H9 (cell line): ENCODE measurements at regions not wholly inside any gene's neighbourhood (a gene's known extent, or its start where the extent isn't known, plus 50 kb on each side); places are given as distances from the start of the nearest gene placed in this dataset.

Experiments
- DNase-seq: peaks from one replicate; pipeline ENCODE4 v3.0.0-alpha.2; 2017
- H2AFZ ChIP-seq: one replicate; pipeline ENCODE4 v1.6.1; 2013; ENCODE audit warnings: mild to moderate bottlenecking, low read length, control low read depth, moderate library complexity
- H2AK5ac ChIP-seq: 2 replicates; pipeline ENCODE4 v1.6.1; 2013; ENCODE audit warnings: low read length, control low read depth, mixed read lengths; ENCODE audit not compliant: insufficient read length
- H2BK120ac ChIP-seq: one replicate; pipeline ENCODE4 v1.6.1; 2013; ENCODE audit warnings: low read depth, mild to moderate bottlenecking, low read length, control low read depth, inconsistent platforms; ENCODE audit not compliant: poor library complexity, severe bottlenecking
- H2BK12ac ChIP-seq: 2 replicates; pipeline ENCODE4 v1.6.1; 2013; ENCODE audit warnings: low read length, control low read depth, mixed read lengths, low read depth; ENCODE audit not compliant: insufficient read length
- H2BK15ac ChIP-seq: 2 replicates; pipeline ENCODE4 v1.6.1; 2013; ENCODE audit warnings: low read depth, low read length, control low read depth
- H2BK20ac ChIP-seq: one replicate; pipeline ENCODE4 v1.6.1; 2013; ENCODE audit warnings: low read depth, mild to moderate bottlenecking, low read length, control low read depth, inconsistent platforms; ENCODE audit not compliant: poor library complexity, severe bottlenecking
- H2BK5ac ChIP-seq: 2 replicates; pipeline ENCODE4 v1.6.1; 2013; ENCODE audit warnings: low read length, control low read depth, mixed read lengths; ENCODE audit not compliant: insufficient read length
- H3K14ac ChIP-seq: 2 replicates; pipeline ENCODE4 v1.6.1; 2013; ENCODE audit warnings: low read length, control low read depth; ENCODE audit not compliant: insufficient read depth
- H3K18ac ChIP-seq: 2 replicates; pipeline ENCODE4 v1.6.1; 2013; ENCODE audit warnings: low read depth, mild to moderate bottlenecking, mixed read lengths, low read length, control low read depth; ENCODE audit not compliant: insufficient read length
- H3K23ac ChIP-seq: 2 replicates; pipeline ENCODE4 v1.6.1; 2013; ENCODE audit warnings: low read length, control low read depth, mixed read lengths, low read depth; ENCODE audit not compliant: insufficient read length
- H3K23me2 ChIP-seq: 2 replicates; pipeline ENCODE4 v1.6.1; 2013; ENCODE audit warnings: low read depth, mild to moderate bottlenecking, mixed read lengths, low read length, control low read depth; ENCODE audit not compliant: insufficient read length, poor library complexity, severe bottlenecking
- H3K27ac ChIP-seq: 2 replicates; pipeline ENCODE4 v1.5.1; 2013; ENCODE audit warnings: low read length, control low read depth, mixed read lengths, low read depth; ENCODE audit not compliant: insufficient read length
- H3K27me3 ChIP-seq: 2 replicates; pipeline ENCODE4 v1.6.1; 2013; ENCODE audit warnings: low read length, control low read depth, inconsistent platforms; ENCODE audit not compliant: insufficient read depth
- H3K4ac ChIP-seq: 2 replicates; pipeline ENCODE4 v1.6.1; 2013; ENCODE audit warnings: low read depth, mild to moderate bottlenecking, control low read depth, inconsistent platforms, low read length, moderate library complexity
- H3K4me1 ChIP-seq: 2 replicates; pipeline ENCODE4 v1.6.1; 2013; ENCODE audit warnings: low read length, control low read depth, inconsistent platforms; ENCODE audit not compliant: insufficient read depth
- H3K4me2 ChIP-seq: 2 replicates; pipeline ENCODE4 v1.6.1; 2013; ENCODE audit warnings: low read length, control low read depth, mixed read lengths; ENCODE audit not compliant: insufficient read length, insufficient read depth
- H3K56ac ChIP-seq: 2 replicates; pipeline ENCODE4 v1.6.1; 2013; ENCODE audit warnings: low read depth, mild to moderate bottlenecking, mixed read lengths, low read length, control low read depth; ENCODE audit not compliant: insufficient read length
- H3K79me1 ChIP-seq: 2 replicates; pipeline ENCODE4 v1.6.1; 2013; ENCODE audit warnings: low read depth, mild to moderate bottlenecking, moderate library complexity, low read length, control low read depth, inconsistent platforms; ENCODE audit not compliant: insufficient read depth, poor library complexity, severe bottlenecking
- H3K79me2 ChIP-seq: 2 replicates; pipeline ENCODE4 v1.6.1; 2013; ENCODE audit warnings: low read length, control low read depth, inconsistent platforms; ENCODE audit not compliant: insufficient read depth
- H3K9ac ChIP-seq: 2 replicates; pipeline ENCODE4 v1.6.1; 2013; ENCODE audit warnings: low read length, control low read depth, mixed read lengths; ENCODE audit not compliant: insufficient read length; ENCODE audit errors: extremely low read depth
- H3K9me3 ChIP-seq: one replicate; pipeline ENCODE4 v1.6.1; 2013; ENCODE audit warnings: low read depth, low read length, inconsistent platforms; ENCODE audit not compliant: control insufficient read depth
- H3T11ph ChIP-seq: one replicate; pipeline ENCODE4 v1.6.1; 2013; ENCODE audit warnings: mild to moderate bottlenecking, low read length, control low read depth, inconsistent platforms
- H4K20me1 ChIP-seq: one replicate; pipeline ENCODE4 v1.6.1; 2013; ENCODE audit not compliant: control insufficient read depth, insufficient read length, insufficient read depth
- H4K5ac ChIP-seq: 2 replicates; pipeline ENCODE4 v1.6.1; 2013; ENCODE audit warnings: low read depth, mild to moderate bottlenecking, mixed read lengths, low read length, control low read depth; ENCODE audit not compliant: insufficient read length
- H4K8ac ChIP-seq: replicated peaks from 2 replicates; pipeline ENCODE4 v1.6.1; 2013; ENCODE audit warnings: low read length, control low read depth, mixed read lengths, low read depth; ENCODE audit not compliant: insufficient read length
- H4K91ac ChIP-seq: 2 replicates; pipeline ENCODE4 v1.6.1; 2013; ENCODE audit warnings: low read depth, mild to moderate bottlenecking, moderate library complexity, mixed read lengths, low read length, control low read depth; ENCODE audit not compliant: insufficient read length
- H3K27ac Mint-ChIP-seq, 3 experiments: 2 replicates in 2 of 3; 3 replicates in 1 of 3; pipeline ENCODE4 v1.8.0; 2020 to 2021; ENCODE audit warnings: mixed read lengths in 3 of 3, mild to moderate bottlenecking in 1 of 3, moderate library complexity in 1 of 3
- H3K27me3 Mint-ChIP-seq: 2 replicates; pipeline ENCODE4 v1.8.0; 2021; ENCODE audit warnings: low read depth, mild to moderate bottlenecking, moderate library complexity, mixed read lengths
- H3K36me3 Mint-ChIP-seq, 3 experiments: 2 replicates in 2 of 3; 3 replicates in 1 of 3; pipeline ENCODE4 v1.8.0; 2020 to 2021; ENCODE audit warnings: low read depth in 3 of 3, mixed read lengths in 3 of 3; ENCODE audit not compliant: insufficient read depth in 1 of 3
- H3K4me1 Mint-ChIP-seq, 2 experiments: 2 replicates each; pipeline ENCODE4 v1.8.0; 2020; ENCODE audit warnings: mixed read lengths in 2 of 2
- H3K4me3 Mint-ChIP-seq, 2 experiments: 2 replicates in 1 of 2; 3 replicates in 1 of 2; pipeline ENCODE4 v1.8.0; 2020 to 2021; ENCODE audit warnings: mild to moderate bottlenecking in 2 of 2, mixed read lengths in 2 of 2, moderate library complexity in 1 of 2
- H3K9me3 Mint-ChIP-seq, 2 experiments: 2 replicates in 1 of 2; 3 replicates in 1 of 2; pipeline ENCODE4 v1.8.0; 2020; ENCODE audit warnings: mild to moderate bottlenecking in 2 of 2, mixed read lengths in 2 of 2, moderate library complexity in 1 of 2
- WGBS: extraction: QIAGEN DNeasy Blood & Tissue Kit; methylation state at CpG from one replicate; pipeline ENCODE4 v1.1.7; 2013; ENCODE audit warnings: missing lambda C conversion rate, low lambda C conversion rate, mixed read lengths; ENCODE audit not compliant: insufficient read length; ENCODE audit errors: extremely low coverage; 5-methylcytosine and 5-hydroxymethylcytosine counted together
- TF ChIP-seq, protein P1 (sequence below): fragments of 200-600 bp; sonication (generic); conservative IDR thresholded peaks from 3 replicates; pipeline ENCODE4 v1.8.0; 2021; ENCODE audit warnings: antibody characterized with exemption, mild to moderate bottlenecking

DNA sequence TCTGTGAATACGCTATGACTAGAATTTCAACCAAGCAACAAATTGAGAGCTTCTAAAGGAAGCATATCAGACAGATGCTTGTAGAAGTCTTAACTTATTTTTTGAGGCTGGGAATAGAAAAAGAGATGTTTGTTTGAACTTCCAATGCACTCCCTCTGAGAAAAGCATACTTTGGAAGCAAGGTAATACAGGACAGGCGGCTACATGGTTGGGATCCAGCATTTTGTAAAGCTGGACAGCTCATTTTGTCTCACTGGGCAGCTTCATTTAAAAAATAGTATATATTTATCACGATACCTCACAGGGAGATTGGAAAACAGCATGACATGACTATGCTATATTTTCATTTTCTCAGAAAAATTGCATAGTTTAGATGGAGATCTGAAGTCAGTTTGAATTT, 821.3 kb upstream of the API5 start:
- Histone ChIP-seq H3K9ac (no peak overlapping the region), H4K20me1 (no peaks in the 10 kb centered on the region), H3K14ac (no peak overlapping the region), H2BK120ac (no peak overlapping the region), H2BK12ac (no peak overlapping the region), H2BK5ac (no peak overlapping the region), H4K5ac (no peak overlapping the region), H2BK20ac (no peak overlapping the region), H2AFZ (no peak overlapping the region), H3K18ac (no peak overlapping the region), H3K4ac (no peak overlapping the region), H2AK5ac (no peak overlapping the region), H3K27me3 (no peaks in the 10 kb centered on the region), H2BK15ac (no peak overlapping the region), H4K91ac (no peak overlapping the region), H3K9me3 (no peaks in the 10 kb centered on the region), H3K4me2 (no peak overlapping the region), H3T11ph (no peak overlapping the region), H3K23ac (no peak overlapping the region), H3K79me1 (no peaks in the 10 kb centered on the region), H3K56ac (no peak overlapping the region), H3K79me2 (no peaks in the 10 kb centered on the region), H3K23me2 (no peaks in the 10 kb centered on the region), H3K4me1 (no peaks in the 10 kb centered on the region), H4K8ac (no peak overlapping the region), H3K27ac (no peak overlapping the region)
- no CpG with 5 or more reads among the region's 3 CpGs for WGBS
- Mint-ChIP-seq H3K4me1 (no peaks in the 10 kb centered on the region), H3K36me3 (no peaks in the 10 kb centered on the region), H3K4me3 (no peak overlapping the region), H3K9me3 (peaks cover 0 to 3% of the 10 kb centered on the region in 2 experiments; a peak in 3 of 5 replicates), H3K27ac (no peak overlapping the region), H3K27me3 (no peaks in the 10 kb centered on the region)
- DNase-seq: no peak
- TF ChIP-seq, protein P1, sequence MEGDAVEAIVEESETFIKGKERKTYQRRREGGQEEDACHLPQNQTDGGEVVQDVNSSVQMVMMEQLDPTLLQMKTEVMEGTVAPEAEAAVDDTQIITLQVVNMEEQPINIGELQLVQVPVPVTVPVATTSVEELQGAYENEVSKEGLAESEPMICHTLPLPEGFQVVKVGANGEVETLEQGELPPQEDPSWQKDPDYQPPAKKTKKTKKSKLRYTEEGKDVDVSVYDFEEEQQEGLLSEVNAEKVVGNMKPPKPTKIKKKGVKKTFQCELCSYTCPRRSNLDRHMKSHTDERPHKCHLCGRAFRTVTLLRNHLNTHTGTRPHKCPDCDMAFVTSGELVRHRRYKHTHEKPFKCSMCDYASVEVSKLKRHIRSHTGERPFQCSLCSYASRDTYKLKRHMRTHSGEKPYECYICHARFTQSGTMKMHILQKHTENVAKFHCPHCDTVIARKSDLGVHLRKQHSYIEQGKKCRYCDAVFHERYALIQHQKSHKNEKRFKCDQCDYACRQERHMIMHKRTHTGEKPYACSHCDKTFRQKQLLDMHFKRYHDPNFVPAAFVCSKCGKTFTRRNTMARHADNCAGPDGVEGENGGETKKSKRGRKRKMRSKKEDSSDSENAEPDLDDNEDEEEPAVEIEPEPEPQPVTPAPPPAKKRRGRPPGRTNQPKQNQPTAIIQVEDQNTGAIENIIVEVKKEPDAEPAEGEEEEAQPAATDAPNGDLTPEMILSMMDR: no peak
